HFFc6 (cell line): ENCODE measurements at regions not wholly inside any gene's neighbourhood (a gene's known extent, or its start where the extent isn't known, plus 50 kb on each side); places are given as distances from the start of the nearest gene placed in this dataset.
A peak's percentile ranks its signal among the peaks of the same experiment; 100 is the strongest.

Experiments used
- DNase-seq: peaks from one replicate; pipeline ENCODE4 v3.0.0-alpha.2; 2018
- H3K27ac Mint-ChIP-seq: 2 replicates; pipeline ENCODE4 v1.8.0; 2020; ENCODE audit warnings: mild to moderate bottlenecking, mixed read lengths
- H3K27me3 Mint-ChIP-seq: 2 replicates; pipeline ENCODE4 v1.8.0; 2021; ENCODE audit warnings: mild to moderate bottlenecking, moderate library complexity, mixed read lengths; ENCODE audit not compliant: insufficient read depth
- H3K36me3 Mint-ChIP-seq: 2 replicates; pipeline ENCODE4 v1.8.0; 2021; ENCODE audit warnings: low read depth, mixed read lengths
- H3K4me1 Mint-ChIP-seq: 2 replicates; pipeline ENCODE4 v1.8.0; 2020; ENCODE audit warnings: low read depth, mixed read lengths
- H3K4me3 Mint-ChIP-seq: 2 replicates; pipeline ENCODE4 v1.8.0; 2020; ENCODE audit warnings: mild to moderate bottlenecking, moderate library complexity, mixed read lengths
- H3K9me3 Mint-ChIP-seq: 2 replicates; pipeline ENCODE4 v1.8.0; 2020; ENCODE audit warnings: mild to moderate bottlenecking, mixed read lengths
- CTCF ChIP-seq: fragments of 200-600 bp; sonication (generic); IDR thresholded peaks from 2 replicates; pipeline ENCODE4 v1.5.0; 2021; ENCODE audit warnings: antibody characterized with exemption, mild to moderate bottlenecking

- Mint-ChIP-seq H3K36me3 (no peaks in the 10 kb centered on the region), H3K4me3 (no peak overlapping the region), H3K27ac (no peak overlapping the region), H3K4me1 (no peaks in the 10 kb centered on the region), H3K27me3 (peaks cover 1% of the 10 kb centered on the region; the same call in 1 of the 2 replicates), H3K9me3 (peaks cover 44% of the 10 kb centered on the region)
- TF ChIP-seq CTCF, result no peak
- DNase-seq, result no peak
These were observed 427.9 kb upstream of the ERCC4 start for GRCh38 chr16:13492046-13492445.

- no peak overlapping the region for H3K27ac Mint-ChIP-seq
- no peak overlapping the region for H3K4me3 Mint-ChIP-seq
- no peak for TF ChIP-seq CTCF
- H3K27me3 Mint-ChIP-seq, result peaks cover 4% of the 10 kb centered on the region
- H3K9me3 Mint-ChIP-seq, result peaks cover 43% of the 10 kb centered on the region
- no peak for DNase-seq
- H3K36me3 Mint-ChIP-seq, result no peaks in the 10 kb centered on the region
- H3K4me1 Mint-ChIP-seq, result no peaks in the 10 kb centered on the region
These were observed 415.9 kb upstream of the ERCC4 start for GRCh38 chr16:13503960-13504635.

- H3K9me3 Mint-ChIP-seq, result peaks cover 45% of the 10 kb centered on the region
- no peak for TF ChIP-seq CTCF
- H3K4me3 Mint-ChIP-seq, result no peak overlapping the region
- no peak for DNase-seq
- no peaks in the 10 kb centered on the region for H3K4me1 Mint-ChIP-seq
- no peak overlapping the region for H3K27ac Mint-ChIP-seq
- H3K36me3 Mint-ChIP-seq, result no peaks in the 10 kb centered on the region
- H3K27me3 Mint-ChIP-seq, result peaks cover 3% of the 10 kb centered on the region; the same call in 1 of the 2 replicates
These were observed 412.4 kb upstream of the ERCC4 start for GRCh38 chr16:13507530-13507929.

- Mint-ChIP-seq H3K36me3 (no peaks in the 10 kb centered on the region), H3K4me1 (no peaks in the 10 kb centered on the region), H3K9me3 (peaks cover 35% of the 10 kb centered on the region), H3K4me3 (no peak overlapping the region), H3K27ac (no peak overlapping the region), H3K27me3 (no peaks in the 10 kb centered on the region)
- peak; percentile 52 for TF ChIP-seq CTCF
- DNase-seq, result no peak
These were observed 409.4 kb upstream of the ERCC4 start for GRCh38 chr16:13510425-13511151.

- H3K4me3 Mint-ChIP-seq, result no peak overlapping the region
- no peaks in the 10 kb centered on the region for H3K4me1 Mint-ChIP-seq
- no peak for DNase-seq
- peaks cover 51% of the 10 kb centered on the region for H3K9me3 Mint-ChIP-seq
- TF ChIP-seq CTCF, result no peak
- no peak overlapping the region for H3K27ac Mint-ChIP-seq
- no peaks in the 10 kb centered on the region for H3K36me3 Mint-ChIP-seq
- H3K27me3 Mint-ChIP-seq, result no peaks in the 10 kb centered on the region
These were observed 402.1 kb upstream of the ERCC4 start for GRCh38 chr16:13517841-13518240.
